C4-2B (cell line): ENCODE measurements at regions not wholly inside any gene's neighbourhood (a gene's known extent, or its start where the extent isn't known, plus 50 kb on each side); places are given as distances from the start of the nearest gene placed in this dataset.

Experiments
- H3K27ac ChIP-seq: fragments of 450-650 bp; 2 replicates; pipeline ENCODE4 v1.5.1; 2017
- ZFX ChIP-seq: fragments of 450-650 bp; IDR thresholded peaks from 2 replicates; pipeline ENCODE4 v1.6.1; 2017
- TF ChIP-seq, protein P1 (sequence below): fragments of 450-650 bp; conservative IDR thresholded peaks from 2 replicates; pipeline ENCODE4 v1.5.1; 2017; ENCODE audit warnings: mild to moderate bottlenecking

DNA sequence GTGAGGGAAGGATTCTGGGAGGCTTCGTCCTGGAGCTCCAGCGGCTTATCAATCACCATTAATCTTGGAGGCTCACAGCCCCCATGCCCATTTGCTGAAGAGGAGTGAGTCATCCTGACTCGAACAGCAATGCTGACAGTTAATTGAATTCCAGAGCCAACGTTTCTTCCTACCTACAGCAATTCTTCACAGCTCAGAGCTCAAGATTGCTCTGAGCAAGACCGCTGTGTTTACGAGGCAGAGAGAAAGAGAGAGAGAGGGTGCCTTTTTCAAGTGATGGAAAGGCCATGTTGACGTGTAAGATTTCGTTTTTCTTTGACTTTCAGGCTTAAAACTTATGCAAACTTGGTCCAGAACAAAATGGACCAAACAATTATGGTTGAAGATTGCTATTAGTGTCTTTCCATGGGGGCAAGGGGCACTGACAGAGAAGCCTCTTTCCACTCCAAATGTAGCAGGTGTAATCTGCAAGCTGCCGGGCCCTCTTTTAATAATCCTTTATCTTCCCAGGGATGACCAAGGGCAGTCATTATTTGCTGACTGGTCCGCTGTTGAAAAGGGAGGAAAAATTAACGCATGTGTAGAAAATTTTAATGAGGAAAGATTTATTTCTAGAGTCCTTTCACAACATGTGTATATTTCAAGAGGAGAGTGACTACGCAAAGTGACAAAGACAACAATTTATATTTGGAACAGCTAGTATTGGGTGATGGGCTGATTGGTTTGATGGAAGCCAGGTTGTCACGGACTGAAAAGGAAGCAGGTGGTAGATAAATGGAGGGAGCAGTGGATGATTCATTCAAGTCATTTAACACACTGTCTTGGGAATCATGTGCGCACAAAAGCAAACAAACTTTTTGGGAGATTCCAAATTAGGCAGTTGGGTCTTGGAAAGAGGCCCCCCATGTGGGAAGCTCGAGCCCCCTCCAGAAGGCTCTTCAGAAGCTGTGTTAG lies 136.1 kb upstream of the IRF2BP2 start:
- no peak overlapping the region for H3K27ac ChIP-seq
- TF ChIP-seq, protein P1, sequence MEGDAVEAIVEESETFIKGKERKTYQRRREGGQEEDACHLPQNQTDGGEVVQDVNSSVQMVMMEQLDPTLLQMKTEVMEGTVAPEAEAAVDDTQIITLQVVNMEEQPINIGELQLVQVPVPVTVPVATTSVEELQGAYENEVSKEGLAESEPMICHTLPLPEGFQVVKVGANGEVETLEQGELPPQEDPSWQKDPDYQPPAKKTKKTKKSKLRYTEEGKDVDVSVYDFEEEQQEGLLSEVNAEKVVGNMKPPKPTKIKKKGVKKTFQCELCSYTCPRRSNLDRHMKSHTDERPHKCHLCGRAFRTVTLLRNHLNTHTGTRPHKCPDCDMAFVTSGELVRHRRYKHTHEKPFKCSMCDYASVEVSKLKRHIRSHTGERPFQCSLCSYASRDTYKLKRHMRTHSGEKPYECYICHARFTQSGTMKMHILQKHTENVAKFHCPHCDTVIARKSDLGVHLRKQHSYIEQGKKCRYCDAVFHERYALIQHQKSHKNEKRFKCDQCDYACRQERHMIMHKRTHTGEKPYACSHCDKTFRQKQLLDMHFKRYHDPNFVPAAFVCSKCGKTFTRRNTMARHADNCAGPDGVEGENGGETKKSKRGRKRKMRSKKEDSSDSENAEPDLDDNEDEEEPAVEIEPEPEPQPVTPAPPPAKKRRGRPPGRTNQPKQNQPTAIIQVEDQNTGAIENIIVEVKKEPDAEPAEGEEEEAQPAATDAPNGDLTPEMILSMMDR, result no peak
- TF ChIP-seq ZFX, result no peak

DNA sequence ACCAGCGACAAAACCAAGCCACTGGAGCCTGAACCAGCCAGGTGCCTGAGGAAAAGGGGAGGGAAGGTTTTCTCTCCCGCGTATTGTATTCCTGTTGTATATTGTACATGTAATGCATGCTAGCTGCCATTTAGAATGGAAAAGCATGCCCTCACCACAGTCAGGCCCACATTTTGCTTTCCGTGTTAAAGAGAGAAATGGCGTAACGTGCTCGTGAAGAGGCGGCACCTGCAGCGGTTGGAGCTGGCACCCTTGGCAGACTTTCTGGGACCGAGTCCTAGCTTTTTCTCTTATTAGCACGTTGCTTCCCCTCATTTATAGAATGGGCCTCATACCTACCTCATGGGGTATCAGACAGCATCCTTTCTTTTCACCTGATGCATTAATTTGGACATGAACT lies 135.3 kb upstream of the IRF2BP2 start:
- TF ChIP-seq, protein P1, result no peak
- no peak for TF ChIP-seq ZFX
- no peak overlapping the region for H3K27ac ChIP-seq

DNA sequence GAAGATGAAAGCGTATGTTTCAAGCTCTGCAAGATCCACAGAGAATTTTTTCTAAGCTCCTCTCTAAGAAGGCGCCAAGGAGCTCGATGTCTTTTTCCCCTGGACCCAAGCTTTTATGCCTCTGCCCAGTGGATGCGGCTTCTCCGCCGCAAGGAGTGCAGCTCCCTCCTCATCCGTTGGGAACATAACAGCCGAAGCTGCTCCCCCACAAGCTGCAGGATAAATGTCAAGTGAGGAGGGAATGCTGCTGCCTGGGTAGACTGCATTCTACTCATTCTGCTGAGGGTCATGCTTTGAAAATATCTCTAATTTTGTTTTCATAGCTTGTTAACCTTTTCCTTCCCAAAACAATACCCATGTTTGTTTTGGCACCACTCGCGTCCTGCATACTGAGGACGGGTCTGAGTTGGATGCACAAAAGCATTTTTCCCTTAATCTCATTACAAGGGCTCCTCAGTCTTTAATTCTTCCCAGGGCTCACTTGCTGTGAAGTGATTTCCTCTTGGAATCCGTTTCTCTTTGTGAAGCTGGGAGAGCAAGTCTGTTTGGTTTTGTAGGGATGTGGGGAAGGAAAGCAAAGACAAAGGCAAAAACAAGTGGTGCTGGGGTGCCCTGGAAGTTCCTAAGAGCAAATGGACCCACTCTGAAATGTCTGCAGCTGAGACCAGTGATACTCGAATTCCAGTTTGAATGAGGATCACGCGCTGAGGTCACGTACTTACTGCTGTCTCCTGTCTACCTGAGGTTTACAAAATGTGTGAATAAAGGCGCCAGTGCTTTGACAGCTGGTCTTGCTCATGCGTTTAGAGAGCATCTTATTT lies 134.0 kb upstream of the IRF2BP2 start:
- TF ChIP-seq ZFX, result no peak
- TF ChIP-seq, protein P1, result no peak
- peak overlapping the region; percentile 9 for H3K27ac ChIP-seq

DNA sequence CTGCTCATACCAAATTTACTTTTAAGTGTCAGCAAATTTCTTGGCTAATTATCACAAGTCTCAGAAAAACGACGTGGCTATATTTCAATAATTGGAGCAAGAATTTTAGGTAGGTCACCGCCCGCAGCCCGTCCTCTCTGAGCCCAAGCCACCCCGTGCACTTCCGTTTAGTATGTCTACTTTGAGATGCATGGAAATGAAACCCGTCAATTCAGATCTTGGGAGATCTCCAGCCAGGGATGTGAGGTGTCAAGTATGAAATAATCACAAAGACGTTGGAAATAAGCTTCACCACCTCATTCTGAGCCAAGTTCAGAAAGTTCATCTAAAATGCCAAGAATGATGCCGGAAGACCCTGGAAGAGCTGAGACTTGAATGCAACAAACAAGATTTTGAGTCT lies 132.6 kb upstream of the IRF2BP2 start:
- H3K27ac ChIP-seq, result no peak overlapping the region
- TF ChIP-seq, protein P1, result no peak
- TF ChIP-seq ZFX, result no peak

DNA sequence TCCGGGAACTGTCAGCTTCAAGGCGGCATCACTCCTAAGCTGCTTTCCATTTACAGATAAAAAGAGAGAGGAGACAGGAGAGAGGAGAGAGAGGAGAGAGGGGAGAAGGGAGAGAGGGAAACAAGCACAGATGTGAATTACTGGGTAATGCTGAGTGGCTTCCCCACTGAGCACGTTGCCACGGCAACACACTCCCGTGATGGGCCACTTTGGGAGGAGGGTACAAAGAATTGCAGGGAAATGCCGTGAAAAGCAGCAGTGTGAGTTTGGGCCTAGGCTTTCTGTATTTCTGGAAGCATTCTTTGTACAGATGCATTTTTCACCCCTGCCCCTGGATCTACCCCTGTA lies 128.0 kb upstream of the IRF2BP2 start:
- no peak overlapping the region for H3K27ac ChIP-seq
- no peak for TF ChIP-seq ZFX
- TF ChIP-seq, protein P1, result no peak

DNA sequence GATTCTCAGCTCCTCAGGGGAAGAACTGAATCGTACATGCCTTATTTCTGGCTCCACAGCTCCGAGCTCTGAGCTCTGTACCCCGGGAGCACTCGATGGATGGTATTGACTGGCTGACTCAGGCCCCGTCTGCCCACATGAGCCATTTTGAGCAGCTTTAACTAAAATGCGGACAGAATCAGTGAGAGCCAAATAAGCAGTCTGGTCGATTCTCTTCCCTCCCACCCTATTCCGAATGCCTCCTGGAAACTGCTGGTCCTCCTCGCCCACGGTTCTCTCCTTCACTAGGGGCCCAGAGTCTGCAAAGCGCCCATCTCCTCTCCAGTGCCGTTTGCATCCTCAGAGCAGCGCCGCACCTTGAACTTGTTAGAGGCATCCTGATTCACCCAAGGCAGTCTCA lies 125.9 kb upstream of the IRF2BP2 start:
- TF ChIP-seq, protein P1, result no peak
- no peak for TF ChIP-seq ZFX
- H3K27ac ChIP-seq, result no peak overlapping the region

DNA sequence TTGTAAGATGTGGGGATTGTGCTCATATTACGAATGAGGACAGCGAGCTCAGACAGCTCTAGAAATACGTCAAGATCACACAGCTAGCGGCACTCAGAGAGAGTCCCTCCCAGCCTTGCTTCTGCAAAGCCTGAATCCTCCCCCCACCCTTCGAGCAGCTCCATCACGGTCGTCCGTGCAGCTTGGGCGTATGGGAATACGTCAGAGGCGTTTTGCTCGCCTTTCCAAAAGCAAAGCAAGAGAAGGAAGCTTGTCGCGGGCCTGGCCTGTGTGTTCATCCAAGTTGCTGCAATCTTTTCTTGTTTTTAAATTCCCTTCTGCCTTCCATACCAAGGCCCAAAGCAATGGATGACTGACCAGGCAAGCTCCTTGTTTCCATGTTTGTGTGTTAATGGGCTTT lies 125.5 kb upstream of the IRF2BP2 start:
- TF ChIP-seq, protein P1, result no peak
- H3K27ac ChIP-seq, result no peak overlapping the region
